MG63 (cell line): ENCODE measurements at regions not wholly inside any gene's neighbourhood (a gene's known extent, or its start where the extent isn't known, plus 50 kb on each side); places are given as distances from the start of the nearest gene placed in this dataset.

Experiments
- DNase-seq: peaks from one replicate; pipeline ENCODE4 v3.0.0-alpha.2; 2020
- H3K27me3 ChIP-seq: fragments of 250-450 bp; sonication (Bioruptor Pico); 2 replicates; pipeline ENCODE4 v1.5.1; 2020; ENCODE audit warnings: mild to moderate bottlenecking, moderate library complexity
- H3K36me3 ChIP-seq: fragments of 250-450 bp; sonication (Bioruptor Pico); 2 replicates; pipeline ENCODE4 v1.5.1; 2020; ENCODE audit warnings: mild to moderate bottlenecking, moderate library complexity
- H3K4me3 ChIP-seq: fragments of 250-450 bp; sonication (Bioruptor Pico); 2 replicates; pipeline ENCODE4 v1.5.1; 2020; ENCODE audit warnings: mild to moderate bottlenecking, moderate library complexity
- H3K9me3 ChIP-seq: fragments of 250-450 bp; sonication (Bioruptor Pico); 2 replicates; pipeline ENCODE4 v1.5.1; 2020; ENCODE audit warnings: mild to moderate bottlenecking, moderate library complexity

DNA sequence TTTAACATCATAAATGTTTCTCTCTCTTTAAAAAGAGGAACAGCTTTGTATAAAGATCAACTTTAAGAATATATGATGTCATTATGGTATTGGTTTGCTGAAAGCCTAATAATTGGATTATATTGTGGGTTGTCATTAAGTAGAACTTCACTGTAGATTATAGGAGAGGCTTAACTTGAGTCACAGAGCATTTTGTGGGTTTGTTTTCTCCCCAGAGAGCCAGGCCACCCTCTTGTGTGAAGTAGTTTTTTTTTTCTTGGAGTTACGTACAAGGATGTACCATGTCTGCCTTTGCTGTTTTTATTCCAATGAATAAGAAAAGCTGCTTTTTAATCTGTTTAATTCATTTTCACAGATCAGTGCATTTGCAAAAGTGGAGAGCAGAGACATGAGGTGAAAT, 354.8 kb upstream of the TBL1XR1 start:
- Histone ChIP-seq H3K4me3 (no peak overlapping the region), H3K9me3 (no peaks in the 10 kb centered on the region), H3K36me3 (no peaks in the 10 kb centered on the region), H3K27me3 (no peaks in the 10 kb centered on the region)
- no peak for DNase-seq

DNA sequence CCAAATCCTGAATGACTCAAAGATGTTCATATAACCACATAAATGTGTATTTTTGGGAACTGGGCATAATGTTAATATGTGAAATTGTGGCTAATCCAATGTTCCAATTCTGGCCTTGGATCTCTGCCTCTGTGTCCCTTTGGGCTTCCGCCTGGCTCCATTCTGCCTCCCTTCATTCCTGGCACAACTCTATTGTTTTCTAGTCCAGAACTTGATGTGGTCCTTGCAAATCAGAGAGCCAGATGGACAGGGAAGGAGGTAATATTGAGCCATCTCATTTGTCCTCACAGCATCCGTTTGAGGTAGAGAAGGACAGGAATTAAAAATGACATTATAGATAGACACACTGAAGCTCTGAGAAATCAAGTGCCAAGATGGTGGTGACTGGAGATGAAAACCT, 355.7 kb upstream of the TBL1XR1 start:
- H3K27me3 ChIP-seq: no peaks in the 10 kb centered on the region
- H3K4me3 ChIP-seq: no peak overlapping the region
- H3K36me3 ChIP-seq: no peaks in the 10 kb centered on the region
- H3K9me3 ChIP-seq: no peaks in the 10 kb centered on the region
- DNase-seq: no peak

DNA sequence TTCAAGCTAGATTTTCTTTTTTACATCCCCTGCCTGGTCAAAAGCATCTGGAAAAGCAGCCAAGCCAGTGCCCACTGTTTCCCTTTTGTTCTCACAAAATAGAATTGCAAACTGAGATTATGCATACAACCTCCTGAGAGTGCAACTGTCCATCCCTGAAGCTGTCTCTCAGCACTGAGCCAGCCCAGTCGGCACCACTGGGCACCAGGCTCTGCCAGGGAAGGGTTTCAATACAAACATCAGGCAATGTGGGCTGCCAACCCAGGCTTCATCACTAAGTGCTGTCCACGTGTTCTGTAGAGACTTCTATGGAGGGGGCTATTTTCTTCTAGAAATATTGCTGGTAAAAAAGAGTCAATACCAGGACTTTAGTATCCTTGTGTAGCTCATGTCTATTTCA, 356.3 kb upstream of the TBL1XR1 start:
- no peaks in the 10 kb centered on the region for H3K36me3 ChIP-seq
- no peak overlapping the region for H3K4me3 ChIP-seq
- no peaks in the 10 kb centered on the region for H3K9me3 ChIP-seq
- H3K27me3 ChIP-seq: no peaks in the 10 kb centered on the region
- DNase-seq: peak; percentile 74

DNA sequence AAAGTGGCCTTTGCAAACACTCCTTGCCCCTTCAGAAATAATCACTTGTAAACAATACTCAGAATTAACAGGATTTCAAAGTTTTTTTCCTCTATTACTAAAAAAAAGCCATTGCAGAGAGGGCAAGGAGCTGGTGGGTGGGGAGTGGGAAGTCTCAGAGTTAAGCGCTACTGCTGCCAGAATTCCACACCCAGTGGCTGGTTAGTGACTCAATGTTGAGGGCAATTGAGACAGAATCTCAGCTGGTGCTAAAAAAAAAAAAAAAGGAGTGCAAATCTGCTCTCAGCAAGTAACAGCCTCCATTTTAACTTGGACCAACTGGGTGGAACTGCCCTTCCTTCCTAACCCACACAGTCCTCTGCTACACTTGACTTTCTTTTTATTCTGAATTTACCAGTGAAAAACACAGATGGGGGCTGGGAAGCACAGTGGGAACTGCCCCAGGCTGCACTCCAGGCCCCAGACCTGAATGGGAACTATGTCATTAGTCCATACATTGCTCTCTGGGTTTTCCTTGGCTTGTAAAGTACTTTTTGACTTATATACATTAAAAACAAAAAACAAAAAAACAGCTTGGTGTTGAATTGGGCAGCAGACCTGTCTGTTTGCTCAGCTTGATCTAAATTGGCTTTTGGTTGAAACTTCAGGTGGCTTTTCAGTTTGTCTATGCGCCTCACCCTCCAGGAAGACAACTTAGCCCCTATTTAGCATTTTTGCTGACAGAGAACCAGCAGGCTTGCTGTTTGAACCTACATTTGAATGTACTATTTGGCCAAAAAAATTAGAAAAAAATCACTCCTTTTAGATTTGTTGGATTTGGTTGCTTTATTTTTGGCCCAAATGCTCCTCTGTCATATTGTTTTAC, 357.8 kb upstream of the TBL1XR1 start:
- no peaks in the 10 kb centered on the region for H3K9me3 ChIP-seq
- no peaks in the 10 kb centered on the region for H3K36me3 ChIP-seq
- peak; percentile 86 for DNase-seq
- no peak overlapping the region for H3K4me3 ChIP-seq
- no peaks in the 10 kb centered on the region for H3K27me3 ChIP-seq

GRCh38 chr3:177557548-177557947, 360.3 kb upstream of the TBL1XR1 start:
- peaks cover 4% of the 10 kb centered on the region; the same call in 1 of the 2 replicates for H3K9me3 ChIP-seq
- H3K4me3 ChIP-seq: no peak overlapping the region

DNA sequence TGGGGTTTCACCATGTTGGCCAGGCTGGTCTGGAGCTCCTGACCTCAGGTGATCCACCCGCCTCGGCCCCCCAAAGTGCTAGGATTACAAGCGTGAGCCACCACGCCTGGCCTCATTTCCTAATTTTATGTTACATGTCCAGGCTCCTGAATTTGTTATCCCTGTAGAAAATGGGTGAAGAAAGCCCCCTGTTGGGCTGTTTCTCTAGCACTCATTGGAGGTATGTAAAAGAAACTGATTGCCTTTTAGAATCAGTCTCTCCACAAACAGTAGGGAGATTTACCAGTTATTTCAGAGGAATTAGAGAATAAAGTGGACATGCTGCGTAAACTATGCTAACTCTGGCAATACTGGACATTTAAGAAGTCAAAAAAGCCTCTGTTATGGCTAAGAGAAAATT, 364.1 kb upstream of the TBL1XR1 start:
- H3K36me3 ChIP-seq: no peaks in the 10 kb centered on the region
- no peaks in the 10 kb centered on the region for H3K27me3 ChIP-seq
- peaks cover 7% of the 10 kb centered on the region; the same call in 1 of the 2 replicates for H3K9me3 ChIP-seq
- no peak for DNase-seq
- H3K4me3 ChIP-seq: no peak overlapping the region

More at GRCh38 chr3:177557548-177557947, 360.3 kb upstream of the TBL1XR1 start:
- no peak for DNase-seq
- Histone ChIP-seq H3K27me3 (no peaks in the 10 kb centered on the region), H3K36me3 (no peaks in the 10 kb centered on the region)

DNA sequence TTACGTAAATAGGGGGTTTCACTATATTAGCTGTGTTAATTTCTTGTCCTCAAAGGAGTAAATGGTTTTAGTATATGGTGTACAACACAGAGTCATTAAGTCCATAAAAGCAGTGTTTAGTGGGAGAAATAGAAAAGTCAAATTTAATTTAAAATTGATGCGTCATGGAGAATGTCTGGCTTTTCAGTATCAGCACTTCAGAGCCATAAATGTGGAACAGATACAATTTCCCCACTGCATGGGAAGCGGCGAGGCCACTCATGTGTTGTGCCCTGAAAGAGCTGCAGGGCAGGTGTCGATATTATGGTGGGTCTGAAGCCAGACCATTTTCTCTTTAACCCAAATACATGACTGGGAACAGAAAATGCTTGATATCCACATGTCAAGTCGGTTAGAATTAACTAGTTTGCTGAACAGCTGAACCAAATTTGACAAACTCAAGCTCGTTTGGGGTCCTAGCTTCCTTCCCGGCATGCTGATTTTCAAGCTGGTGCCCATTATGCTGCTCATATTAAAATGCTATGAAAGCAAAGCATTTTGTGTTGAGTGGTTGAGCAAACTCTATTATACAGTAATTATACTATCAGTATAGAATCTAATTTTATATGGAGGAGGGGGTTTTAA, 364.6 kb upstream of the TBL1XR1 start:
- peaks cover 7% of the 10 kb centered on the region; the same call in 1 of the 2 replicates for H3K9me3 ChIP-seq
- H3K36me3 ChIP-seq: no peaks in the 10 kb centered on the region
- H3K27me3 ChIP-seq: no peaks in the 10 kb centered on the region
- no peak overlapping the region for H3K4me3 ChIP-seq
- DNase-seq: no peak

- Histone ChIP-seq H3K36me3 (no peaks in the 10 kb centered on the region), H3K9me3 (peaks cover 7% of the 10 kb centered on the region; the same call in 1 of the 2 replicates), H3K27me3 (no peaks in the 10 kb centered on the region), H3K4me3 (no peak overlapping the region)
- DNase-seq: no peak
Measured at GRCh38 chr3:177563243-177563780, 366.0 kb upstream of the TBL1XR1 start.

DNA sequence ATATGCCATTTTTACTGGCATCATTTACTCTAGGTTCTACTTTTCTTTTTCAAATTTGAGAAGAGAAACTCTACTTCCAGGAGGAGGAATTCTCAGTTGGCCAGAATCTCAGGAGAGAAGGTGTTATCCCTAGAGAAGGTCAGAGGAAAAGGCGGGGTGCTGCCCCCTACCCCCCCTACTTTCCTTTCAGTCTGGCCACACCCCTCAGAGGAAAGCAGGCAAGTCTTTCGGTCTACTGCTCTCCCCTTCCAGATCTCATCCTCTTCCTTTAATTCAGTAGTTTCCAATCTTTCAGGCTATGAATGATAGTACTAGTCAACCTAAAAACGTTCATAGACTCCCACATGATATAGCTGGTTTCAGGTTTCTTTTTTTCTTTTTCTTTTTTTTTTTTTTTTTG, 366.5 kb upstream of the TBL1XR1 start:
- DNase-seq: no peak
- Histone ChIP-seq H3K27me3 (no peaks in the 10 kb centered on the region), H3K4me3 (no peak overlapping the region), H3K9me3 (peaks cover 7% of the 10 kb centered on the region; the same call in 1 of the 2 replicates), H3K36me3 (no peaks in the 10 kb centered on the region)

- no peak for DNase-seq
Measured at GRCh38 chr3:177565981-177566380, 368.7 kb upstream of the TBL1XR1 start.

DNA sequence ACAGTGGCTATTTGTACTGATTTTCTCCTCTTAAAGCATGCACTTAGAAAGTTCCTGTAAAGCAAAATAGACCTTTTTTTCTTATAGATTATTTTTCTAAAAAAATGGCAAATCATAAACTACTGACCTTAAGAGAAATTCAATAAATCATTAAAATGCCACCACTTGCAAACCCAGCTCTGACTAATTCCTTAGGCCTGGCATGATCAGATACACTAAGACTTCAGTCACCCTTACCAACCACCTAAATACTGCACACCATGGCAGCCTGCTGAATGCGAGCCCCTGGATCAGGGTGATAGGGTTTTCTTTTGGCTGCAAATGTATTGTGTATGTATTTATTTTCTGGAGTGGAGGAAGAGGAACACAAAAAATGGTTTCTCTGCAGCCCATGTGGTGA, 370.6 kb upstream of the TBL1XR1 start:
- Histone ChIP-seq H3K36me3 (no peaks in the 10 kb centered on the region), H3K9me3 (0 out of 2 replicates have a peak, but pooled peaks cover 2% of the 10 kb centered on the region), H3K27me3 (no peaks in the 10 kb centered on the region), H3K4me3 (no peak overlapping the region)
- peak; percentile 50 for DNase-seq

More at GRCh38 chr3:177565981-177566380, 368.7 kb upstream of the TBL1XR1 start:
- Histone ChIP-seq H3K9me3 (peaks cover 7% of the 10 kb centered on the region; the same call in 1 of the 2 replicates), H3K27me3 (no peaks in the 10 kb centered on the region), H3K36me3 (no peaks in the 10 kb centered on the region), H3K4me3 (no peak overlapping the region)

DNA sequence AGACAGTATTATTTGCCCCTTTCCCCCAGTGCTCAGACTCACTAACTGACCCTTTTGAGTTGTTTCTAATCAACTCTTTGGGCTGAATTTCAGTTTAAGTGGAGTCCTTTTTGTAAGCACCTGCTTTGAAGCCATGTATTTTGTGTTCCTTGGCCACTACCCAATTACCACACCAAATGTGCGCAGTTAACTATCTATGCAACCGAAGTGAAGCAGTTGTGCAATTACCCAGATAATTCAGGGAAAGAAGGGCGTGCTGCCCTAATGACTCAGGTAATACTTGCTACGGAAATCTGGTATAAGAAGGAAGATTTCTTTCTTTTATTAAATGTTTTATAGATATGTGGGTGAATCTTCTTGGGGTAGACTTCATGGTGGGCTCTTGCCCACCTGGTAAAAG, 371.9 kb upstream of the TBL1XR1 start:
- no peak for DNase-seq
- Histone ChIP-seq H3K4me3 (no peak overlapping the region), H3K9me3 (no peaks in the 10 kb centered on the region), H3K36me3 (no peaks in the 10 kb centered on the region), H3K27me3 (no peaks in the 10 kb centered on the region)

DNA sequence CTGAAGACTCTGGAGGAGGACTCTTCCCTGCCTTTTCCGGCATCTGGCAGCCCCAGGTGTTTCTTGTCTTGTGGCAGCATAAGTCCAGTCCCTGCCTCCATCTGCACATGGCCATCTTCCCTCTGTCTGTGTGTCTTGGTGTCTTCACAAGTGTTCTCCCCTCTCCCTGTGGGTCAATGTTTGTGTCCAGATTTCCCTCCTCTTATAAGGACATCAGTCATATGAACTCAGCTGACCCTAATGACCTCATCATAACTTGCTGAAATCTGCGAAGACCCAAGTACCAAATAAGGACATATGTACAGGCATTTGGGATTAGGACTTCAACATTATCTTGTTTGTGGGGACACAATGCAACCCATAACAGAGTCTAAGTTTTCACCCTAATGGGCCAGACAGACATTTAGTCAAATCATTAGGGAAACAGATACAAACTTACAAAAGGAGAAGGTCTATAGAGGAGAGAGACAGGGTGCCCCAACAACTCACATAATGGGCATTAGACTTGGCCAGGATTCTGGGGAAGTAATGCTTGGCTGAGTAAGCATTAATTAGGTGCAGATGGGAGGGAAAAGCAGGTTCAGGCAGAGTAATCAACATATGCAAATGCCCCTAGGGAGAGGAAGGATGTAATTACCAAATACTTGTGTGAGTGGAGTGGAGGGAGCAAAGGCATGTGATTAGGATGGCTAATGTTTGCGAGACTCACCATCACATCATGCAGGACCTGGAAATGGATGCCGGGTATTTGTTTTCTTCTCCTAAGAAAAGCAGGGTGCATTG, 372.8 kb upstream of the TBL1XR1 start:
- H3K4me3 ChIP-seq: no peak overlapping the region
- no peak for DNase-seq

GRCh38 chr3:177571271-177571943, 374.1 kb upstream of the TBL1XR1 start:
- H3K4me3 ChIP-seq: no peak overlapping the region
- no peak for DNase-seq
- no peaks in the 10 kb centered on the region for H3K27me3 ChIP-seq
- no peaks in the 10 kb centered on the region for H3K36me3 ChIP-seq
- H3K9me3 ChIP-seq: no peaks in the 10 kb centered on the region

More for the DNA sequence above, 372.8 kb upstream of the TBL1XR1 start:
- no peaks in the 10 kb centered on the region for H3K27me3 ChIP-seq
- H3K9me3 ChIP-seq: no peaks in the 10 kb centered on the region
- no peaks in the 10 kb centered on the region for H3K36me3 ChIP-seq

DNA sequence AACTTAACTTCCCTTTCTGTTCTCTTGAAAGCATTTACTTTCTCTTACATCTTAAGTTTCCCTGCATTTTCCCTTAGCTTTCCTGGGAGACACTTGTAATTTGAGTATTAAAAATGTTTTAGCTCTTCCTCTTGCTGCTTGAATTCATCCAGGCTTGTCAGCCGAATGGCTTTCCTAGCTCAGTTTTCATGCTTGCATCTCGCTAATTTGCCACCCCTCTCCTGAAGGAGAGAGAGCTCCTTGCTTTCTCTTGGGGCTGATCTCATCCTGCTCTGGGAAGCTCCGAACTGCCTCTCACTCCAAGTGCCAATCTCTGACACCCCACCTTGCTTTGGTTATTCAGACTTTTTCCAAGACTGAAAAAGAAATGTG, 374.6 kb upstream of the TBL1XR1 start:
- Histone ChIP-seq H3K4me3 (no peak overlapping the region), H3K9me3 (no peaks in the 10 kb centered on the region), H3K36me3 (no peaks in the 10 kb centered on the region), H3K27me3 (no peaks in the 10 kb centered on the region)
- DNase-seq: no peak

GRCh38 chr3:177574222-177574856, 377.1 kb upstream of the TBL1XR1 start:
- Histone ChIP-seq H3K4me3 (no peak overlapping the region), H3K36me3 (no peaks in the 10 kb centered on the region), H3K9me3 (no peaks in the 10 kb centered on the region), H3K27me3 (no peaks in the 10 kb centered on the region)
- DNase-seq: no peak
